C1 segment of cervical spinal cord (tissue), 14 donors: ENCODE measurements at regions not wholly inside any gene's neighbourhood (a gene's known extent, or its start where the extent isn't known, plus 50 kb on each side); places are given as distances from the start of the nearest gene placed in this dataset.

Source experiments
- DNase-seq, 14 donors: peaks; one replicate each; lab custom pipeline; 2025; lab: John Stamatoyannopoulos, UW

DNA sequence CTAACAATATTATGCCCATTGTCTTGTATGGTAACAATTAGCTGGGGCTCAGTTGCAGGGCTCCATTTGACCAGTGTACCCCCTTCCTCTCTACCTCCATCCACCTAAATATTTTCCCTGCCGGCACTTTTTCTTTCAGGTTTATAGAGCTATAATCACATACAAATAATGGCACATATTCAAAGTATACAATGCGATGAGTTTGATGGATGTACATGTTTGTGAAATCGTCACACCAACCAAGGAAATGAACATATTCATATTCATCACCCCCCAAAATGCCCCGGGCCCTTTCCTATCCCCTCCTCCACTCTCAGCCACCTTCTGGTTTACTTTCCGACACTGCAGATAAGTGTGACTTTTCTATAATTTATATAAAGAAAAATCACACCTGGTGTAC, 351.5 kb downstream of the GADD45G start:
- no peak for DNase-seq

DNA sequence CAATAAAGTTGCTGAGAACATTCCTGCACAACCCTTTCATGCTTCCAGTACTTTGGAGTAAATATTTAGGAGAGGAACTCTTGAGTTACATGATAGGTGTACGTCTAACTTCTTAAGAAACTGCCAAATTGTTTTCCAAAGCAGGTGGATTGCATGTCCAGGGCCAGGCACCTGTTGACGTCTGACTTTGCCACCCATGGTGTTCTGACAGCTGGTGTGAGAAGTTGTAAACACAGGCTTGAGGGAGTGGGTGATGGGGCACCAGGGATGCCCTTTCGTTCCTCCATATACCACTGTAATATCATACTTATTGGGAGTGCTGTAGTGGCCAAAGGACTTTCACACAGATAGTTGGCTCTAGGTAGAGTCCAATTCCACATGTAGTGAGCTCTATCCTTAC, 352.1 kb downstream of the GADD45G start:
- DNase-seq, result no peak

DNA sequence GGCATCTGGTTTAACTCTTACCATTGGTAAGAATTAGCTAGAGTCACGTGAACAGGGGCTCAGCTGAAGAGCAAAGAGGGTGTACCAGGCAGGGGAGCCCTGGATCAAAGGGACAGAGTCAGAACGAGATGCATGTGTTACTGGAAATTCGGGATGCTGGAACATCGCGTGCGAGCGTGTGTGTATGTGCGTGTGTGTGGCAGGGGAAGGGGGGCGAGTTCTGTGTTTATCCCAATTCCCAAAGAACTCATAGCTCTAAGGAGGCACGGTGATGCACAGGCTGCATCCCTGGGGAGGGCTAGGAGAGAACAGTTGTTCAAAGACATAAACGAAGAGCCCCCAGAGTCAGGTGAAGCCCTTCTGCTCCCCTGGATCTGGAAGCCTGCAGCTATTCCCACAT, 353.3 kb downstream of the GADD45G start:
- DNase-seq, result no peak

DNA sequence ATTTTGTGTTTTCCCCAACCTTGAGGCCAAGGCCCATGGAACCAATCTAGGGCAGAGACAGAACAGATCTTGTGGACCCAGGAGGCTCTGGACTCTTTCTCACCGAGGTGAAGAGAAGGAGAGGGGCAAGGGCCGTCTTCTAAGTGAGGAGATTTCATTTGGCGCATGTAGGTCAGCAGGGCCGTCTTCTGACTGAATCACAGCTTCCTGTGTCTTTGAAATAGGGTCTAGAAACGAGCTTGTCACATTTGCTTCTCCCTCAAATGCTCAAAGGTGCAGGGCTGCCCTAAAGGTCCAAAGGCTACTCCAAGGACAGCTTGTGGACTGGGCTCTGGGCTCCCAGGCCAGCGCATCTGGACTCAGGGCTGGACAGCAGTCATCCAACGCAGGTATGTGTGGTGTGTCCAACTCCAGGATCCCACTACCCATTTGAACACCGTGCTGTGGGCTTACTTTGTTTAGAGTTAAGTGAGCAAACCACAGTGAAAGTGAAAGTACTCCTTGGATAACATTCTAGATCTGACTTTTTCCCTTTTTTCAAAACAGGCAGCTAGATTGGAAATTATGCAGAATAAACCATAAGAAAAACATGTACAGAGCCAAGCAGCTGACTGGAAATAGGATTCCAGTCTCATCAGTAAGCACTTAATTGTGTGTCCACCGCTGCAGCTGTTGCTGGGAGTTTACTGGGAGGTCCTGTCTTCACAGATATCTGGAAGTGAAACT, 357.0 kb downstream of the GADD45G start:
- DNase-seq, result no peak

GRCh38 chr9:89963280-89963679, 358.5 kb downstream of the GADD45G start:
- DNase-seq, result no peak

- no peak for DNase-seq
Observed at GRCh38 chr9:89967527-89967926, 362.7 kb downstream of the GADD45G start.

DNA sequence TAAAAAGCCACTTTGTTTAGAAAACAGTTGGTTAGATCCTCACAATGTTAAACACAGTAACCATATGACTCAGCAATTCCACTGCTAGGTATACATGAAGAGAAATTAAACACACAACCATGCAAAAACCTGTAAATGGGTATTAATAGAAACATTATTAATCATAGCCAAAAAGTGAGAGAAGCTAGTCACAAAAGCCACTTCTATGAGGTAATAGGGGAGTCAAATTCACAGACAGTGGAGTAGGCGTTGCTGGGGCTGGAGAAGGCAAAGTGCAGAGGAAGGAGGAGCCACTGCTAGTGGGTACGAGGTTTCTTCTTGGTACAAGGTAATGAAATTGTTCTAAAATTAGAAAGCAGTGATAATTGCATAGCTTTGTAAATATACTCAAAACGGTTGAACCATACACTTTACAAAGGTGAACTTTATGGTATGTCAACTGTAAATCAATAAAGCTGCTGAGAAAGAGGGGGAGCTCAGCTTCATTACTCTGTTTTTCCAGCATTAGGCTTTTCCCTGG, 364.4 kb downstream of the GADD45G start:
- no peak for DNase-seq

- DNase-seq, result no peak
Observed at GRCh38 chr9:89969881-89970639, 365.2 kb downstream of the GADD45G start.

DNA sequence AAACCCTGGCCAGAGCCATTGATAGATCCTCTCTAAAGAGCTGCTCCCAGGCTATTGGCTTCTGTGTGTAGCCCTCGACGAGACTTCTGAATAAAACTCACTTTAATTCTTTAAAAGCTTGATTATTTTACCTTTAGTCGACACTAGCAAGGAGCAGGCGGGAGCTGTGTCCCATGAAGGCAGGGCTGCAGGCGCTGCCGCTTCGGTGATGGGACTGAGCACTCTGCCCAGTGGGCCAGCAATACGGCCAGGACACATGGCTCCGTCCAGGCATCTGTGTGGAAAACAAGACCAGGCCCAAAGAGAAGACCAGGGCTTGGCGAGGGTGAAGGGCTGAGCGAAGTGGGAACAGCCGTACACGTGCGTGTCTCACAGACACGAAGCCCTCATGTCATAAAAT, 365.9 kb downstream of the GADD45G start:
- no peak for DNase-seq

GRCh38 chr9:89972535-89972934, 367.7 kb downstream of the GADD45G start:
- no peak for DNase-seq

GRCh38 chr9:89974582-89974981, 369.8 kb downstream of the GADD45G start:
- no peak for DNase-seq

DNA sequence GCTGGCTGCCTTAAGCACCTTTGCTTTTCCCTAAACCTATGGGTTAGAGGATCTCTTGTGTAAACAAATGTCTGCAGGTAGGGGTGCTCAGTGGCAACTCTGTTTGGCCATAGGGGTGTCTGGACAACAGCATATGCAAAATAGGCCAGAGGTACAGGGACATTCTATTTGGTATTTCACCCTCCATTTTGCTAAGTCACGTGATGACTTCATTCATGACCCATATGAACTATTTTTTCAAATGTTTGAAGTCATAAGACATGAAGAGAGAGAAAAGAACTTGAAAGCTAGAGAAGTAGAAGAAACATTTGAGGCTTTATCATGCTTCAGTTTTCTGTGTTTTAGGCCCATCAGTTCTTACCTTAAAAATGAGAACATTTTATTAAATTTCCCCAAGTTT, 370.2 kb downstream of the GADD45G start:
- no peak for DNase-seq

DNA sequence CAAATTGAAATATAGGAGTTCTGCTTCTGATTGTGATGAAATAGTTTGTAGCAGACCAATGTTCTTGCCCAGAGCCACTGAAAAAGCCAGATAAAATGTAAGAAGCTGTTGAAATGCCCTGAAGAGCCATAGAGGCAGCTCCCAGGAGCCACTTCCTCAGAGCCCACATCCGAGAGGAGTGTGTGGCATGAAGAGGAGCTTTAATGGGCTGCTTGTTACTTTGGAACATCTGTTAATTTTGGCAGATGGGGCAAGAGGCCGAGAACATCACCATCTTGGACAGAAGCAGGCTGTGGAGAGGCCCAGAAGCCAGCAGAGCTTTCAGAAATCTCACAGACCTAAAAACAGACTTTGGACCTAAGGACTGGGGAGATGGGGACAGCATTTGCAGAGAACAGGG, 370.8 kb downstream of the GADD45G start:
- no peak for DNase-seq

GRCh38 chr9:89978185-89978584, 373.4 kb downstream of the GADD45G start:
- no peak for DNase-seq

DNA sequence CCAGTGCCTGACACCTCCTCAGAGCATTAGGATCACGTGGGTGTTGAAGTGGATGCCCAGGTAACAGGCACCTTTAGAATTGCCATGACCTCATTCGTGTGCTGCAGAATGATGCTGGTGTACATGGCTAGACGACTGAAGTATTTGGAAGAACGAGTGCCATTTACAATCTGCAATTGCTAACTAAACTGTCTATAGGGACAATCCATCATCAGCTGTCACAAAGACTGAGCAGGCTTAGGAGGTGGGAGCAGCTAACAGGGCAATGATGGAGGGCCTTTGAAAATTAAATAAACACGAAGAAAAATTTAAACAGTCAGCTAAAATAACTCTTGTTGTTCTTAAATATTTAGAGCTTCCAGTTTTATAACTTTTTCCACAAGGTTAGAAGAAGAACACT, 375.8 kb downstream of the GADD45G start:
- DNase-seq, result no peak

GRCh38 chr9:89982016-89982415, 377.2 kb downstream of the GADD45G start:
- DNase-seq, result no peak

DNA sequence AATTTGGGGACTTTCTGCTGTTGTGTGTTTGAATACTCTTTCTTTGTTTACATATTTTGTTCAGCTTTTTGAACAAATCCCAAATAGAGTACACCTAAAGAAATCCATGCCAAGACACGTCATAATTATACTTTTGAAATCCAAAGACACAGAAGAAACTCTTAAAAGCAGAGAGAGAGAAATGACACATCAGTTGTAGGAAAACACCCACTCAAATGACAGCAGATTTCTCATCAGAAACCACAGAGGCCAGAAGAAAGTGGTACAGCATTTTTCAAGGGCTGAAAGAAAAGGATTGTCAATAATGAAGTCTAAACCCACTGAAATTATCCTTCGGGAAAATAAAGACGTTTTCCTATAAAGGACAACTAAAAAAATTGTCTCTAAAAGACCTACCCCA, 378.6 kb downstream of the GADD45G start:
- DNase-seq, result no peak

GRCh38 chr9:89984214-89984613, 379.4 kb downstream of the GADD45G start:
- DNase-seq, result no peak

DNA sequence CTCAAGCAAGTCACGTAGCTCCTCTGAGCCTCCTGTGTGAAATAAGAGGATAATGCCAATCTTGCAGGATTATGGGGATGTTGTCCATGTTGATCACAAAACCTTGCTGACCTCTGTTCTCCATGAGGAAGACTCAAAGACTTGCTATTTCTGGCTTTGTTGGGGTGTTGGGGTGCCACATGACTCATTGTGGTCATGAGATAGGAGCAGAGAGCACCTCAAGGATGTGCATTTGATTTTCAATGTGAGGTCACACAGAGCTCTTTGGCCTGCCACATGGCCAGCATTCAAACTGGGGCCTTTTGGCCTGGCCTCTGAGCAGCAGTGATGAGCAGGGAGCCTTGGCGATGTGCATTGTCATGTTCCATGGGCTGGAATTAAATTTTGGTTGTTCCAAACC, 380.3 kb downstream of the GADD45G start:
- DNase-seq, result no peak

GRCh38 chr9:89986190-89986589, 381.4 kb downstream of the GADD45G start:
- no peak for DNase-seq

DNA sequence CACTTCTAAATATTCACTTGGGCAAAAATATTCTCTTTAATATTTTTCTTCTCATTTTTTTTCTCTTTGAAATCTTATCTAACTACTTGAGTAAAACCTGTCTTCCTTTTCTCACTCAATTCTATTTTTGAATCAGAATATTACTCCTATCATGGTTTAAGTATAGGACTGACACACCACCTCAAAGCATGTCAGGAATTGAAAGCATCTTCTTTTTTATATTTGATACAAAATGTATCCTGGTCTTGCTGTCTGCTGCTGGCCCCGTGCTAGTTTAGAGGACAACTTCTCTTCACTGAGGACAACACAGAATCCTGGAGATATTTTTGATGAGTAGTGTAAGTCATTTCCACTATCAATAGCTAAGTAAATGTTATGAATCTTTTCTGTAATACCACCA, 383.6 kb downstream of the GADD45G start:
- no peak for DNase-seq

GRCh38 chr9:89991204-89991790, 386.5 kb downstream of the GADD45G start:
- DNase-seq, result peak in 1 of 14 donors; percentile 56
